Breast epithelium (tissue), 3 donors: ENCODE measurements at regions not wholly inside any gene's neighbourhood (a gene's known extent, or its start where the extent isn't known, plus 50 kb on each side); places are given as distances from the start of the nearest gene placed in this dataset.

Experiments
- POLR2AphosphoS5 ChIP-seq, 3 donors: sonication (generic); formaldehyde crosslinking; IDR thresholded peaks; one replicate each; pipeline ENCODE4 v1.6.1; 2017; ENCODE audit warnings: antibody characterized with exemption in 3 of 3
- TF ChIP-seq, protein P1 (sequence below), 3 donors: fragments of 450-650 bp; IDR thresholded peaks; one replicate each; pipeline ENCODE4 v1.5.1; 2016 to 2017; ENCODE audit warnings: antibody characterized with exemption in 3 of 3, mild to moderate bottlenecking in 3 of 3, moderate library complexity in 3 of 3

GRCh38 chr4:20193141-20193936 lies 58.4 kb upstream of the SLIT2 start:
- TF ChIP-seq, protein P1, sequence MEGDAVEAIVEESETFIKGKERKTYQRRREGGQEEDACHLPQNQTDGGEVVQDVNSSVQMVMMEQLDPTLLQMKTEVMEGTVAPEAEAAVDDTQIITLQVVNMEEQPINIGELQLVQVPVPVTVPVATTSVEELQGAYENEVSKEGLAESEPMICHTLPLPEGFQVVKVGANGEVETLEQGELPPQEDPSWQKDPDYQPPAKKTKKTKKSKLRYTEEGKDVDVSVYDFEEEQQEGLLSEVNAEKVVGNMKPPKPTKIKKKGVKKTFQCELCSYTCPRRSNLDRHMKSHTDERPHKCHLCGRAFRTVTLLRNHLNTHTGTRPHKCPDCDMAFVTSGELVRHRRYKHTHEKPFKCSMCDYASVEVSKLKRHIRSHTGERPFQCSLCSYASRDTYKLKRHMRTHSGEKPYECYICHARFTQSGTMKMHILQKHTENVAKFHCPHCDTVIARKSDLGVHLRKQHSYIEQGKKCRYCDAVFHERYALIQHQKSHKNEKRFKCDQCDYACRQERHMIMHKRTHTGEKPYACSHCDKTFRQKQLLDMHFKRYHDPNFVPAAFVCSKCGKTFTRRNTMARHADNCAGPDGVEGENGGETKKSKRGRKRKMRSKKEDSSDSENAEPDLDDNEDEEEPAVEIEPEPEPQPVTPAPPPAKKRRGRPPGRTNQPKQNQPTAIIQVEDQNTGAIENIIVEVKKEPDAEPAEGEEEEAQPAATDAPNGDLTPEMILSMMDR (IDR thresholded peaks at IDR 0.05), result no peak
- no peak for TF ChIP-seq POLR2AphosphoS5 (IDR thresholded peaks at IDR 0.05)
